Colonic mucosa (tissue), 4 donors: ENCODE measurements at regions not wholly inside any gene's neighbourhood (a gene's known extent, or its start where the extent isn't known, plus 50 kb on each side); places are given as distances from the start of the nearest gene placed in this dataset.
"Not testable (repeated sequence)": the region's sequence is repeated elsewhere in the genome, so short reads cannot be mapped to it uniquely, and the experiment has no call there.

Source experiments
- DNase-seq: peaks from one replicate; pipeline ENCODE4 v3.0.0-alpha.2; 2020
- H3K27ac ChIP-seq: fragments of 200-600 bp; one replicate; pipeline ENCODE4 v1.8.0; 2021
- H3K27me3 ChIP-seq: fragments of 200-600 bp; one replicate; pipeline ENCODE4 v1.8.0; 2021
- H3K36me3 ChIP-seq: fragments of 200-600 bp; one replicate; pipeline ENCODE4 v1.8.0; 2021
- H3K4me1 ChIP-seq: fragments of 200-600 bp; one replicate; pipeline ENCODE4 v1.8.0; 2021; ENCODE audit warnings: mild to moderate bottlenecking
- H3K4me3 ChIP-seq: fragments of 200-600 bp; one replicate; pipeline ENCODE4 v1.8.0; 2021
- H3K9ac ChIP-seq, 2 donors: one replicate each; pipeline ENCODE4 v1.7.0; 2013; ENCODE audit warnings: control low read depth in 2 of 2, low read depth in 2 of 2, low read length in 2 of 2
- H3K9me3 ChIP-seq: fragments of 200-600 bp; one replicate; pipeline ENCODE4 v1.8.0; 2021
- CTCF ChIP-seq: fragments of 200-600 bp; IDR thresholded peaks from one replicate; pipeline ENCODE4 v1.8.0; 2022; ENCODE audit warnings: antibody characterized with exemption, mild to moderate bottlenecking
- intact Hi-C: fragments of 100-400 bp; cut with DNase I; formaldehyde crosslinking; loops from one replicate; pipeline ENCODE4 v1.14.1; 2022
- donor health status: healthy.
- donor health status: DM: no; HTN: no; CAD: no.
- donor health status: DM: no; HTN: no; CAD: no.

GRCh38 chr20:55424476-55424875 lies 580.8 kb downstream of the CBLN4 start:
- Histone ChIP-seq H3K36me3 (no peaks in the 10 kb centered on the region), H3K27ac (no peak overlapping the region), H3K9me3 (no peaks in the 10 kb centered on the region), H3K9ac (no peak overlapping the region), H3K4me1 (no peaks in the 10 kb centered on the region), H3K4me3 (no peak overlapping the region), H3K27me3 (no peaks in the 10 kb centered on the region)
- intact Hi-C loops, result no loop called here
- TF ChIP-seq CTCF, result no peak
- DNase-seq, result no peak

GRCh38 chr20:55417836-55418235 lies 587.5 kb downstream of the CBLN4 start:
- no peak for TF ChIP-seq CTCF

GRCh38 chr20:55415567-55416142 lies 589.7 kb downstream of the CBLN4 start:
- Histone ChIP-seq H3K27me3 (no peaks in the 10 kb centered on the region), H3K4me1 (no peaks in the 10 kb centered on the region), H3K27ac (no peak overlapping the region), H3K9ac (no peak overlapping the region), H3K4me3 (no peak overlapping the region), H3K36me3 (no peaks in the 10 kb centered on the region), H3K9me3 (no peaks in the 10 kb centered on the region)
- TF ChIP-seq CTCF, result no peak
- DNase-seq, result no peak
- intact Hi-C loops, result loop anchor here (10.0 kb wide), 1 partner anchor 759 kb away; no protein-coding TSS in a partner anchor

More at GRCh38 chr20:55417836-55418235, 587.5 kb downstream of the CBLN4 start:
- Histone ChIP-seq H3K9me3 (no peaks in the 10 kb centered on the region), H3K27ac (no peak overlapping the region), H3K9ac (no peak overlapping the region), H3K4me3 (no peak overlapping the region), H3K4me1 (no peaks in the 10 kb centered on the region), H3K27me3 (no peaks in the 10 kb centered on the region), H3K36me3 (no peaks in the 10 kb centered on the region)
- intact Hi-C loops, result loop anchor here (10.0 kb wide), 1 partner anchor 757 kb away; no protein-coding TSS in a partner anchor
- no peak for DNase-seq

- H3K9me3 ChIP-seq, H3K4me1 ChIP-seq, H3K27me3 ChIP-seq, H3K36me3 ChIP-seq, DNase-seq, H3K4me3 ChIP-seq, H3K27ac ChIP-seq, H3K9ac ChIP-seq: not testable (repeated sequence)
- intact Hi-C loops, result loop anchor here (10.0 kb wide), 1 partner anchor 762 kb away; no protein-coding TSS in a partner anchor
Measured at GRCh38 chr20:55412508-55412907, 592.8 kb downstream of the CBLN4 start.

- Histone ChIP-seq H3K4me1 (no peaks in the 10 kb centered on the region), H3K36me3 (no peaks in the 10 kb centered on the region), H3K9me3 (no peaks in the 10 kb centered on the region), H3K27me3 (no peaks in the 10 kb centered on the region), H3K27ac (no peak overlapping the region), H3K9ac (no peak overlapping the region), H3K4me3 (no peak overlapping the region)
- no peak for TF ChIP-seq CTCF
- intact Hi-C loops, result no loop called here
- no peak for DNase-seq
Measured at GRCh38 chr20:55406891-55407290, 598.4 kb downstream of the CBLN4 start.

- H3K27me3 ChIP-seq, result no peaks in the 10 kb centered on the region
- no peaks in the 10 kb centered on the region for H3K36me3 ChIP-seq
- no peaks in the 10 kb centered on the region for H3K9me3 ChIP-seq
- H3K4me1 ChIP-seq, result no peaks in the 10 kb centered on the region
- H3K4me3 ChIP-seq, result no peak overlapping the region
- intact Hi-C loops, result no loop called here
- no peak for DNase-seq
- TF ChIP-seq CTCF, result no peak
- no peak overlapping the region for H3K27ac ChIP-seq
- no peak overlapping the region for H3K9ac ChIP-seq
Measured at GRCh38 chr20:55394592-55394991, 610.7 kb downstream of the CBLN4 start.
